Osteoblast (primary cell): ENCODE measurements at regions not wholly inside any gene's neighbourhood (a gene's known extent, or its start where the extent isn't known, plus 50 kb on each side); places are given as distances from the start of the nearest gene placed in this dataset.

ENCODE experiments used
- DNase-seq: peaks from one replicate; pipeline ENCODE4 v3.0.0; 2011; ENCODE audit warnings: low spot score, mixed read lengths; ENCODE audit not compliant: insufficient read length; ENCODE audit errors: missing footprints
- H2AFZ ChIP-seq: 2 replicates; pipeline ENCODE4 v1.6.0; 2011; ENCODE audit warnings: mild to moderate bottlenecking, low read length
- H3K27ac ChIP-seq: 2 replicates; pipeline ENCODE4 v1.5.1; 2011; ENCODE audit warnings: mild to moderate bottlenecking, low read depth, low read length, moderate library complexity
- H3K27me3 ChIP-seq: 2 replicates; pipeline ENCODE4 v1.6.0; 2012; ENCODE audit warnings: mild to moderate bottlenecking, control low read depth, inconsistent platforms, low read length, moderate library complexity; ENCODE audit not compliant: insufficient read depth
- H3K36me3 ChIP-seq: 2 replicates; pipeline ENCODE4 v1.5.1; 2011; ENCODE audit warnings: mild to moderate bottlenecking, low read length, control low read depth, moderate library complexity; ENCODE audit not compliant: insufficient read depth
- H3K4me1 ChIP-seq: 2 replicates; pipeline ENCODE4 v1.5.1; 2011; ENCODE audit warnings: mild to moderate bottlenecking, low read length, control low read depth, moderate library complexity; ENCODE audit not compliant: insufficient read depth
- H3K4me2 ChIP-seq: 2 replicates; pipeline ENCODE4 v1.6.0; 2011; ENCODE audit warnings: mild to moderate bottlenecking, low read length; ENCODE audit not compliant: insufficient read depth
- H3K4me3 ChIP-seq: fragments of 200-600 bp; sonication (generic); 3 replicates; pipeline ENCODE4 v1.5.1; 2012; ENCODE audit warnings: mild to moderate bottlenecking, low read length, inconsistent platforms; ENCODE audit not compliant: insufficient read depth
- H3K79me2 ChIP-seq: 2 replicates; pipeline ENCODE4 v1.6.0; 2012; ENCODE audit warnings: mild to moderate bottlenecking, low read length, control low read depth, inconsistent platforms; ENCODE audit not compliant: insufficient read depth
- H3K9me3 ChIP-seq: 2 replicates; pipeline ENCODE4 v1.5.1; 2011; ENCODE audit warnings: low read depth, low read length, control low read depth
- H4K20me1 ChIP-seq: 2 replicates; pipeline ENCODE4 v1.6.0; 2012; ENCODE audit warnings: mild to moderate bottlenecking, low read length, control low read depth; ENCODE audit not compliant: insufficient read depth
- CTCF ChIP-seq: IDR thresholded peaks from 2 replicates; pipeline ENCODE4 v1.5.1; 2011; ENCODE audit warnings: mild to moderate bottlenecking, low read depth, low read length, moderate library complexity; ENCODE audit errors: extremely low read depth

- Histone ChIP-seq H3K4me1 (no peaks in the 10 kb centered on the region), H3K36me3 (no peaks in the 10 kb centered on the region), H3K27ac (no peak overlapping the region), H3K79me2 (no peaks in the 10 kb centered on the region), H3K4me2 (no peak overlapping the region), H3K27me3 (no peaks in the 10 kb centered on the region), H3K9me3 (no peaks in the 10 kb centered on the region), H3K4me3 (no peak overlapping the region), H2AFZ (no peak overlapping the region), H4K20me1 (no peaks in the 10 kb centered on the region)
- no peak for TF ChIP-seq CTCF
- no peak for DNase-seq
Measured at GRCh38 chr13:68232351-68233130, 1002.4 kb upstream of the PCDH9 start.

GRCh38 chr13:68214691-68215415 lies 984.7 kb upstream of the PCDH9 start:
- no peak for DNase-seq
- H3K27me3 ChIP-seq, result no peaks in the 10 kb centered on the region
- H3K4me3 ChIP-seq, result no peak overlapping the region
- no peaks in the 10 kb centered on the region for H4K20me1 ChIP-seq
- H2AFZ ChIP-seq, result no peak overlapping the region
- no peak overlapping the region for H3K27ac ChIP-seq
- H3K9me3 ChIP-seq, result no peaks in the 10 kb centered on the region
- no peak for TF ChIP-seq CTCF
- H3K79me2 ChIP-seq, result no peaks in the 10 kb centered on the region
- no peaks in the 10 kb centered on the region for H3K4me1 ChIP-seq
- H3K4me2 ChIP-seq, result no peak overlapping the region
- H3K36me3 ChIP-seq, result no peaks in the 10 kb centered on the region

GRCh38 chr13:68199271-68199670 lies 969.1 kb upstream of the PCDH9 start:
- Histone ChIP-seq H3K4me1 (no peaks in the 10 kb centered on the region), H3K27ac (no peak overlapping the region), H3K9me3 (no peaks in the 10 kb centered on the region), H3K4me3 (no peak overlapping the region), H3K36me3 (no peaks in the 10 kb centered on the region), H2AFZ (no peak overlapping the region), H3K4me2 (no peak overlapping the region), H3K27me3 (no peaks in the 10 kb centered on the region), H4K20me1 (no peaks in the 10 kb centered on the region), H3K79me2 (no peaks in the 10 kb centered on the region)
- TF ChIP-seq CTCF, result no peak
- DNase-seq, result no peak

- H3K27me3 ChIP-seq, result no peaks in the 10 kb centered on the region
- H4K20me1 ChIP-seq, result no peaks in the 10 kb centered on the region
- no peak overlapping the region for H2AFZ ChIP-seq
- DNase-seq, result no peak
- H3K36me3 ChIP-seq, result no peaks in the 10 kb centered on the region
- H3K79me2 ChIP-seq, result no peaks in the 10 kb centered on the region
- H3K4me3 ChIP-seq, result no peak overlapping the region
- H3K4me2 ChIP-seq, result no peak overlapping the region
- H3K9me3 ChIP-seq, result peaks cover 2% of the 10 kb centered on the region
- H3K27ac ChIP-seq, result no peak overlapping the region
- TF ChIP-seq CTCF, result no peak
- H3K4me1 ChIP-seq, result no peaks in the 10 kb centered on the region
Measured at GRCh38 chr13:68190818-68191217, 960.7 kb upstream of the PCDH9 start.
